Prostate gland (tissue), 2 donors: ENCODE measurements at regions not wholly inside any gene's neighbourhood (a gene's known extent, or its start where the extent isn't known, plus 50 kb on each side); places are given as distances from the start of the nearest gene placed in this dataset.

Experiments used
- CTCF ChIP-seq, 4 experiments: fragments of 200-600 bp in 2 of 4; fragments of 450-650 bp in 2 of 4; sonication (generic) in 2 of 4; IDR thresholded peaks; 1 replicate in 3 of 4; 2 replicates in 1 of 4; pipeline ENCODE4 v1.5.1; 2016 to 2019; ENCODE audit warnings: antibody characterized with exemption in 4 of 4, mild to moderate bottlenecking in 2 of 4, moderate library complexity in 2 of 4
- POLR2A ChIP-seq: fragments of 450-650 bp; IDR thresholded peaks from one replicate; pipeline ENCODE4 v1.6.1; 2016; ENCODE audit warnings: antibody characterized with exemption, mild to moderate bottlenecking
- POLR2AphosphoS5 ChIP-seq: sonication (generic); formaldehyde crosslinking; IDR thresholded peaks from one replicate; pipeline ENCODE4 v1.6.1; 2017; ENCODE audit warnings: antibody characterized with exemption

GRCh38 chrX:94834226-94834625 lies 1160.2 kb downstream of the FAM133A start:
- no peak for TF ChIP-seq POLR2A
- TF ChIP-seq CTCF (IDR thresholded peaks at IDR 0.05), result no peak
- TF ChIP-seq POLR2AphosphoS5, result no peak
